Stimulated activated CD8-positive, alpha-beta memory T cell treated with anti-CD3 and anti-CD28 coated beads, Interleukin-12 subunit alpha, Interleukin-12 subunit beta, amount 100 ng/mL, for 4 hours (primary cell): ENCODE measurements at regions not wholly inside any gene's neighbourhood (a gene's known extent, or its start where the extent isn't known, plus 50 kb on each side); places are given as distances from the start of the nearest gene placed in this dataset.

Experiments used
- DNase-seq: peaks from one replicate; pipeline ENCODE4 v3.0.0-alpha.2; 2020; ENCODE audit warnings: low read depth

DNA sequence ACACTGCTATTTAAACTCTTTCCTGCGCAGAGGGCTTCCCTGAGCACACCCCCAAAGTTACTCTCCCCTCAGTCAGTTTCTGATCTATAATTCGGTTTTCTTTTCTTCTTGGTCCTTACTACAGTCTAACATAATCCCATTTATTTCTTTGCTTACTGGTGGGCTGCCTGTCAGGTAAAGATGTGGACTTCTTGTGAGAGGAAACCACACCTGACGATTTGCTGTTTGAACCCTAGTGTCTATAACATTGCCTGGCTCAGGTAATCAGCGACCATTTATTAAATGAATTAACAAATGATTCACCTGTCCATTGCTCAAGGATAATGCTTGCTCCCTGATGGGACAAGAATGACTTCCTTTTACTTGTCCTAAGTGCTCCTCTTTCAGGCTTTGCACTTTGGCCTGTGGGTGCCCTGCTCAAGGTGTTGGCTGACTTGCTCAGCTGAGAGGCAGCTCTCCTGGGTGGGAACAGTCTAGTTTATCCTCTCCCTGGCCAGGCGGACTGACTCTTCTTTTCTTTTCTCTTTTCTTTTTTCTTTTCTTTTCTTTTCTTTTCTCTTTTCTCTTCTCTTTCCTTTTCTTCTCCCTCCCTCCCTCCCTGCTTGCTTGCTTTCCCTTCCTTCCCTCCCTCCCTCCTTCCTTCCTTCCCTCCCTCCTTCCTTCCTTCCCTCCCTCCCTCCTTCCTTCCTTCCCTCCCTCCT is 233.1 kb downstream of the BCAS1 start:
- DNase-seq = no peak

DNA sequence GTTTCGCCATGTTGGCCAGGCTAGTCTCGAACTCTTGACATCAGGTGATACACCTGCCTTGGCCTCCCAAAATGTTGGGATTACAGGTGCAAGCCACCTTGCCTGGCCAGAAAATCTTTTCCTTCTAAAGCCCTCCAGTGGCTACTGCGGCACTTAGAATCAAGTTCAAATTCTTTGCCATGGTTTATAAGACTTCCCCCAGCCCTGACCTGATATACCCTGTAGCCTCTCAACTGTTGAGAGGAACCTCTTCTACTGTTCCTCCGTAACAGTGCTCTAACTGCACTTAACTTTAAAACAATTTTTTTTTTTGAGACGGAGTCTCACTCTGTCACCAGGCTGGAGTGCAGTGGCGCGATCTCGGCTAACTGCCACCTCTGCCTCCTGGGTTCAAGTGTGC is 235.6 kb downstream of the BCAS1 start:
- DNase-seq = no peak

DNA sequence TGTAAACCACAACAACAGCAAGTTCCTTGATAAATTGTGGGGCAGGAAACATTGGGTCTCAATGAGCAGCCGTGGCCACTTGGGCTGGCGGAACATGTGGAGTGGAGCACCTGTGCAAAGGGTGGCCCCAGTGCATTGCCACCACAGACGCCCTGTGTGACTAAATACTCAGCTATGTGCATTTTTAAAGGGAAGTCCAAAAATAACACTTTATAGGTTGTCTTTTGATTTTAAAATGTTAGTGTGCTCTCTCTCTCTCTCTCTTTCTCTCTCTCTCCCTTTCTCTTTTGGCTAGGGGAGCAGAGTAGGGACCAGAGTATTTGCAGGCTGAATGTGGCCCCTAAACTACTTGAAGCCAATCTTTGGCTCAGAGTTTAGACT is 236.3 kb downstream of the BCAS1 start:
- DNase-seq = no peak

DNA sequence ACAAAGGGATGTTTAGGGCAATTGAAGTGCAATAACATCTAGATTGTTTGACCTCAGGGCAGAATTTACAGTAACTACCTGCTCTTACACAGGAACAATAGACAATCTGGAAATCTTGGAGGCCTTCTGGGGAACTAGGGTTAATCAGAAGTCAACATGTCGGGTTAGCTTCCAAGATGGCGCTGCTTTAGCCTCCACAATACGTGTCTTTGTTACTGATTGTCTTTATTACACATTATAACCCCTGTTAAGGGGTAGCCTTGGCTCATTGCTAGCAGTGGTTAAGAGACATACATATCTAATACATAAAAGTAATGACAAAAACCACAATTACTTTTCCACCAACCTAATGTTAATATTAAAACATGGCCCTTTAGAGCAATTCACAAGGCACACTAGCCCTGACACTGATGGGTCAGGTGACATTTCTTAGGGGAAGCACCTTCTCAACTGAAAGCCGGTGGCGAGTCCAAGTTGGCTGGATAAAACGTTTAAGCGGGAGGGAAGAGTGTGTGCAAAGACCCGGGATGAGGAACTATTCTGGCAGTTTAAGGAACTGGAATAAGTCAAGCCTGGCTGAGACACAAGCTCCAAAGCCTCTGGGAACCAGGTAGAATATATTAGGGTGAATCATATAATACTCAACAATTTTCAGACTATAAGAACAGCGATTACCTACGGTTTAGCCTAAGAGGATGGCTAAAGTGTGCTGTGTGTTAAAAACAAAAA is 236.9 kb downstream of the BCAS1 start:
- DNase-seq = no peak

DNA sequence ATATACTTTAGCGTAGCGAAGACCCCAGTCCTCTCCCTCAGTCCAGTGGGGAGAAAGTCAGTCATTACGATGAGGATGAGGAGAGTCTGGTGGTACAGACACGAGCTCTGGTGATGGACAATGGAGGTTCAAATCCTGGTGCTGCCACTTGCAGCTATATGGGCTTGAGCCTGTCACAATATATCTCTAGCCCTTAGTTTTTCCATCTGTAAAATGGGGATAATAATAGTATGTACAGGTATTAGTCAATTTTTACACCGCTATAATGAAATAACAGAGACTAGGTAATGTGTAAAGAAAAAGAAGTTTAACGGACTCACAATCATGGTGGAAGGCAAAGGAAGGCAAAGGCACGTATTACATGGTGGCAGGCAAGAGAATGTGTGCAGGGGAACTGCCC is 237.9 kb downstream of the BCAS1 start:
- DNase-seq = no peak

- DNase-seq = no peak
Observed at GRCh38 chr20:53831812-53832211, 238.2 kb upstream of the ZNF217 start.

DNA sequence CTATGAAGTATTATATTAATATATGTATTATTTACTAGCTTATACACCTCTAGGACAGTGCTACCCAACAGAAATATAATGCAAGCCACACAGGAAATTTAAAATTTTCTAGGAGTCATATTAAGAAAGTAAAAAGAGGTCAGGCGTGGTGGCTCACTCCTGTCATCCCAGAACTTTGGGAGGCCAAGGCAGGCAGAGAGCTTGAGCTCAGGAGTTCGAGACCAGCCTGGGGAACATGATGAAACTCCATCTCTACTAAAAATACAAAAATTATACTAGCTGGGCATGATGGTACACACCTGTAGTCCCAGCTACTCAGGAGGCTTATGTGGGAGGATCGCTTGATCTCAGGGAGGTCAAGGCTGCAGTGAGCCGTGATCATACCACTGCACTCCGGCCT is 237.6 kb upstream of the ZNF217 start:
- no peak for DNase-seq

GRCh38 chr20:53829724-53830521 is 236.3 kb upstream of the ZNF217 start:
- no peak for DNase-seq

- DNase-seq = no peak
Observed at GRCh38 chr20:53829255-53829723, 235.7 kb upstream of the ZNF217 start.

DNA sequence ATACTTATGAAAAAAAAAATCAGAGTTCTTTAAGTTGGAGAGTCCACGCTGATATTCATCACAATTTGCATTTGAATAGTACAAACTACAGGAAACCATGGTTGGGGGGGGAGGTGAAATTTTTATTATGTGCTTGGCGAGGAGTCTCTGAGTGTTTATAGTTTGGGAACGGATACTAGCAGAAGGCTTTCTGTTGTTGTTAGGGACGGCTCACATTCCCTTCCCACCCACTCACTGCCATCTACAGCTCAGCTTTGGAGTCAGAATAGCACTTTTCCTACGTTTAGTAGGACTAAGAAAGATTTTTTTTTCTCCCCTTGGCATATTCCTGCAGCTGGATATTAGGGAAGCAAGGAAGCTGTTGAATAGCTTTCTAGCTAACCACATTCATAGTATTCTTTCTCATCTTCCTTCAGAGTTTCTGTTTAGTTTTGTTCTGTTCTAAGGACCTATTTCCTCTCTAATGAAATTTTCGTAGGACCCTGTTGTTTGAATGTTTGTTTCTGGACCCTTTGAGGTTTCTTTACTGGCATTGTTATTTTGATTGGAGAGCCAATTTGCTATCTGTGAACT is 235.1 kb upstream of the ZNF217 start:
- DNase-seq = no peak

- DNase-seq = no peak
Observed at GRCh38 chr20:53828088-53828681, 234.5 kb upstream of the ZNF217 start.

GRCh38 chr20:53827292-53828087 is 233.9 kb upstream of the ZNF217 start:
- no peak for DNase-seq

DNA sequence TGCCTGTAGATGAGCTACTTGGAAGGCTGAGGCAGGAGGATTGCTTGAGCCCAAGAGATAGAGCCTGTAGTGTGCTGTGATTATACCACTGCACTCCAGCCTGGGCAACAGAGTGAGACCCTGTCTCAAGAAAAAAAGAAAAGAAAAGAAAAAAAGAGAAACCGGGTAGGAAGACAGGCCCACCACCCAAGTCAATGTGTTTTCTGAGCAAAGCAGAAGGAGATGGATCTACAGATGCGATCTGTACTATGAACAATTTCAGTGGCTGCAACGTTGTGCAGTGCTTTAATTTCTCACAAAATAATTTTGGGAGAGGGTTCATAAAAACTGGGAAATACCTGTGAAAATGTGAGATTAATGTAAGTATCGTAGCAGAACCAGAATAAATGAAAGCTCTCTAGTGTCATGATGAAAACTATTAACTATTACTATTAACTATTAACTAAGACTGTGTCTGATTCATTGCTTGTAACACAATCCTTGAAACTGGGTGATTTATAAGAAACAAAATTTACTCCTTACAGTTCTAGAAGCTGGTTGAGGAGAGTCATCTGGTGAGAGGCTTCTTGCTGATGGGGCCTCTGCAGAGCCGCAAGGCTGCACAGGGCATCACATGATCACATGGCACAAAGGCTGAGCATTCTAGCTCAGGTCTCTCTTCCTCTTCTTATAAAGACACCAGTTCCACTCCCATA is 233.1 kb upstream of the ZNF217 start:
- no peak for DNase-seq

- no peak for DNase-seq
Observed at GRCh38 chr20:53826090-53826489, 232.5 kb upstream of the ZNF217 start.

DNA sequence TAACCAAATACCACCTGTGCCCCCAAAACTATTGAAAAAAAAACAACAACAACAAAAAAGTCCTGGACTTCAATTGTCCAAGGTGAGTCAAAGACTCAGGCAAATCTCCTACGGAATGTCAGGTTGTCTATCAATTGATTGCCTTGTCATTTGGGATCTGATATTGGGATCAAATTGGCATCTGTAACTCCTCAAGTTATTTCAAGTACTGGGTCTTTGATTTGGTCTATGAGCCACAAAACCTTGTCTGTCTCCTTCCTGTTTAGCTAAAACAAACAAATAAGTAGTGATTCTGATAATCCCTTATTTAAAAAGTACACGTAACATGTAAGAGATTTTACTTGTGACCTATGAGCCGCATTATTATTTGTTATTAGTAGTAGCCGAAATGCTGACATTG is 231.6 kb upstream of the ZNF217 start:
- no peak for DNase-seq

- DNase-seq = no peak
Observed at GRCh38 chr20:53824779-53825178, 231.1 kb upstream of the ZNF217 start.

GRCh38 chr20:53823121-53823764 is 229.6 kb upstream of the ZNF217 start:
- no peak for DNase-seq

DNA sequence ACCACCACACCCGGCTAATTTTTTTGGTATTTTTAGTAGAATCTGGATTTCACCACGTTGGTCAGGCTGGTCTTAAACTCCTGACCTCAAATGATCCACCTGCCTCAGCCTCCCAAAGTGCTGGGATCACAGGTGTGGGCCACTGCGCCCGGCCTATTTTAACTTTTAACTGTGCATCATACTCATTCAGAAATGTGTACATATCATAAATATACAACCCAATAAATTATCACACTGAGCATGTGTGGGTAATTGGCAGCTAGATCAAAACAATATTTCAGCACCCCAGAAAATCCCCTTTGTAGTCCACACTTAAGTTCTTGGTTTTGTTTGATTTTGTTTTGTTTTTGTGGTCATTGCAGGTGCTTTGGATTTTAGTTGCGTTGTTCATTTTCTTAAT is 228.9 kb upstream of the ZNF217 start:
- no peak for DNase-seq

DNA sequence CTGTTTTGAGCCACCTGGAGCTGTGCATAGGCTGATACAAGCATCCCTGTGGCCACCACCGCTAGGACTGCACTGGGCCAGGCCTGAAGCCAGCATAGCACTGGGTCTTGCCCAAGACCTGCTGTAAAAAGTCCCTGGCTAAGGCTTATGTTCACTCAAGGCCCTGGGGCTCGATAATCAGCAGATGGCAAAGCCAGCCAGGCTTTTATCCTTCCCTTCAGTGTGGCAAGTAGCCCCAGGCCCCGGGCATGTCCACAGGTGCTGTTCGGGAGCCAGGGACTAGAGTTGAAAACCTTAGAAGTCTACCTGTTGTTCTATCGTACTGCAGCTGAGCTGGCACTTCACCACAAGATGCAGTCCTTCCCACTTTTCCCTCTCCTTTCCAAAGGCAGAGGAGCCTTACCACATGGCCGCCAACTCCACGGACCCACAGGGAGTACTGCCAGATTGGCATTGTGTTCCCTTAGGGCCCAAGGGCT is 226.4 kb upstream of the ZNF217 start:
- DNase-seq = no peak
